OCI-M1 (cell line): ENCODE measurements at regions not wholly inside any gene's neighbourhood (a gene's known extent, or its start where the extent isn't known, plus 50 kb on each side); places are given as distances from the start of the nearest gene placed in this dataset.

ENCODE experiments used
- DNase-seq: peaks from one replicate; lab custom pipeline; 2025; lab: John Stamatoyannopoulos, UW

GRCh38 chr1:40914927-40915569 lies 52.9 kb upstream of the CITED4 start:
- peak; percentile 32 for DNase-seq

- DNase-seq: no peak
These were observed 53.4 kb upstream of the CITED4 start for GRCh38 chr1:40915581-40915980.

- no peak for DNase-seq
These were observed 56.0 kb upstream of the CITED4 start for GRCh38 chr1:40917995-40918711.

GRCh38 chr1:40919475-40920011 lies 57.4 kb upstream of the CITED4 start:
- no peak for DNase-seq

GRCh38 chr1:40921522-40921921 lies 58.0 kb upstream of the CTPS1 start:
- no peak for DNase-seq

GRCh38 chr1:40921981-40922677 lies 57.4 kb upstream of the CTPS1 start:
- DNase-seq: no peak

- no peak for DNase-seq
These were observed 56.5 kb upstream of the CTPS1 start for GRCh38 chr1:40922969-40923368.

GRCh38 chr1:40923511-40924020 lies 55.9 kb upstream of the CTPS1 start:
- no peak for DNase-seq

GRCh38 chr1:40924767-40925166 lies 54.7 kb upstream of the CTPS1 start:
- no peak for DNase-seq

- DNase-seq: no peak
These were observed 53.6 kb upstream of the CTPS1 start for GRCh38 chr1:40925834-40926410.

- no peak for DNase-seq
These were observed 53.1 kb upstream of the CTPS1 start for GRCh38 chr1:40926441-40926840.

- DNase-seq: no peak
These were observed 51.7 kb upstream of the CTPS1 start for GRCh38 chr1:40927781-40928180.

GRCh38 chr1:40928699-40929098 lies 50.8 kb upstream of the CTPS1 start:
- no peak for DNase-seq

GRCh38 chr1:40929155-40929554 lies 50.3 kb upstream of the CTPS1 start:
- no peak for DNase-seq
